Natural killer cell treated with Interleukin-12 subunit alpha and Interleukin-12 subunit beta and Interleukin-15 and Interleukin-18, amount 100 ng/mL, for 72 hours (primary cell): ENCODE measurements at regions not wholly inside any gene's neighbourhood (a gene's known extent, or its start where the extent isn't known, plus 50 kb on each side); places are given as distances from the start of the nearest gene placed in this dataset.
"Not testable (repeated sequence)": the region's sequence is repeated elsewhere in the genome, so short reads cannot be mapped to it uniquely, and the experiment has no call there.

Experiments used
- ATAC-seq, 2 donors: fragments of 150-1000 bp; cut with Tn5 transposase in 1 of 2; sonication (Bioruptor Pico), chemical (Tn5 transposase) in 1 of 2; 2 replicates each; pipeline ENCODE4 v1.10.0; 2021
- DNase-seq: peaks from one replicate; pipeline ENCODE4 v3.0.0; 2022; ENCODE audit warnings: low spot score
- H3K27ac Mint-ChIP-seq, 2 donors: 1 replicate in 1 of 2; 2 replicates in 1 of 2; pipeline ENCODE4 v1.8.0; 2022; ENCODE audit warnings: mixed read lengths in 2 of 2, mild to moderate bottlenecking in 1 of 2, moderate library complexity in 1 of 2
- H3K27me3 Mint-ChIP-seq, 2 donors: 1 replicate in 1 of 2; 2 replicates in 1 of 2; pipeline ENCODE4 v1.8.0; 2022; ENCODE audit warnings: mixed read lengths in 2 of 2
- H3K36me3 Mint-ChIP-seq: one replicate; pipeline ENCODE4 v1.8.0; 2022; ENCODE audit warnings: mixed read lengths
- H3K4me1 Mint-ChIP-seq, 2 donors: 1 replicate in 1 of 2; 2 replicates in 1 of 2; pipeline ENCODE4 v1.8.0; 2022; ENCODE audit warnings: low read depth in 2 of 2, mixed read lengths in 2 of 2, mild to moderate bottlenecking in 1 of 2
- H3K4me3 Mint-ChIP-seq: one replicate; pipeline ENCODE4 v1.8.0; 2022; ENCODE audit warnings: mixed read lengths
- H3K9me3 Mint-ChIP-seq: 2 replicates; pipeline ENCODE4 v1.8.0; 2022; ENCODE audit warnings: mixed read lengths

GRCh38 chr6:112912416-112913101 lies 565.4 kb downstream of the RFPL4B start:
- Mint-ChIP-seq H3K4me3 (no peak overlapping the region), H3K4me1 (no peaks in the 10 kb centered on the region), H3K9me3 (no peaks in the 10 kb centered on the region), H3K36me3 (no peaks in the 10 kb centered on the region), H3K27ac (no peak overlapping the region), H3K27me3 (no peaks in the 10 kb centered on the region)
- no peak for DNase-seq
- no peak for ATAC-seq

- not testable (repeated sequence) for ATAC-seq, H3K4me3 Mint-ChIP-seq, H3K36me3 Mint-ChIP-seq, H3K27ac Mint-ChIP-seq, H3K4me1 Mint-ChIP-seq, H3K9me3 Mint-ChIP-seq, H3K27me3 Mint-ChIP-seq, DNase-seq
Observed at GRCh38 chr6:112919744-112920143, 572.6 kb downstream of the RFPL4B start.

- no peak overlapping the region for H3K27ac Mint-ChIP-seq
- no peaks in the 10 kb centered on the region for H3K27me3 Mint-ChIP-seq
- no peak overlapping the region for H3K4me3 Mint-ChIP-seq
- H3K4me1 Mint-ChIP-seq, result no peaks in the 10 kb centered on the region
- ATAC-seq (no peak), DNase-seq (no peak)
- no peaks in the 10 kb centered on the region for H3K36me3 Mint-ChIP-seq
- H3K9me3 Mint-ChIP-seq, result peaks cover 6% of the 10 kb centered on the region
Observed at GRCh38 chr6:112920994-112921393, 573.9 kb downstream of the RFPL4B start.

- no peak overlapping the region for H3K27ac Mint-ChIP-seq
- H3K9me3 Mint-ChIP-seq, result peaks cover 12% of the 10 kb centered on the region
- no peaks in the 10 kb centered on the region for H3K27me3 Mint-ChIP-seq
- H3K4me3 Mint-ChIP-seq, result no peak overlapping the region
- no peaks in the 10 kb centered on the region for H3K36me3 Mint-ChIP-seq
- no peak for DNase-seq
- no peak for ATAC-seq
- no peaks in the 10 kb centered on the region for H3K4me1 Mint-ChIP-seq
Observed at GRCh38 chr6:112923940-112924587, 576.9 kb downstream of the RFPL4B start.

DNA sequence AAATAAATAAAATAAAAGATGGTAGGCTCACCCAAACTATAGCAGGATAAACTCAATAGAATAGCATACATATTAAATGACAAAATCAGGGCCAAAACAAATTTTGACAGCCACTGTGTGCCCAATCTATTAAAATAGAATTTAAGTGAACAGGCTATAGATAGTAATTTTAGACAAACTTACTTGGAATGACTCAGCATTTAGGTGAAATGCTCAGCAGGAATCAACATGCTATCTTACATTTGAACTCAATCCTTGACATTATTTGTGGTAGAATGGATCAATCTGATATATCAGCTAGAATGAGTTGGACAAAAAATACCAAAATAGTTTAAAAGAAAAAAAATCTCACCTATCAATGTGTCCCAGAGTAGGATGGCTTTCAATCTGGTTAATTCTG lies 578.6 kb downstream of the RFPL4B start:
- DNase-seq, result no peak
- Mint-ChIP-seq H3K4me3 (no peak overlapping the region), H3K27ac (no peak overlapping the region), H3K36me3 (no peaks in the 10 kb centered on the region), H3K27me3 (no peaks in the 10 kb centered on the region), H3K9me3 (peaks cover 16% of the 10 kb centered on the region), H3K4me1 (no peaks in the 10 kb centered on the region)
- no peak for ATAC-seq

DNA sequence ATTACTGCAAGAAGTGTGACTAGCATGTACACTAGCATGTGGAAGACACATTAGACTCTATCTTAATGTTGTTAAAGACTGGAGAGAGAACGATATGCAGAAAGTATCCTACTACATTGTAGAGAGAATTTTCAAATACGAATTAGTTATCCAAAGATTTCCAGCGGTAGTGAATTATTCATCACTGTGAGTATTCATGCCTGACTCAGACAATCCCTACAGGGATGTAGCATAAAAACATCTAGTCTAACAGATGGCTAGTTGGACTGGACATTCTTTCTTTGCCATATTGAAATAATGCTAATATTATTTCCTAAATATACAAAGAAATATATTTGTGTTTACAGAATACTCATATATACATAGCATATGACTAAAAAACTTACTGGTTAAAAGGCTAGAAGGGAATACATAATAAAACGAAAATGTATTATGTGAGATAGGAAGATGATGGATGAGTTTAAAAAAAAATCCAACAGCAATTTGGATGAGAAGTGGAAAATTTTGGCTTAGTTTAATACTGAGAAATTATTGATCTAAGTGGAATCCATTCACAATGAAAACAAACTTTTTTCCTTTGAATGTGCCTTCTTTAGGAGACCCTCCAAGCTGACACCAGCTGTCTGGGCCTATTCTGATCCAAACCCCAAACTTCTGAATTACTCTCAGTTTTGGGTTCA lies 580.7 kb downstream of the RFPL4B start:
- DNase-seq (no peak), ATAC-seq (no peak)
- H3K4me3 Mint-ChIP-seq, result no peak overlapping the region
- no peaks in the 10 kb centered on the region for H3K4me1 Mint-ChIP-seq
- no peaks in the 10 kb centered on the region for H3K36me3 Mint-ChIP-seq
- H3K27me3 Mint-ChIP-seq, result no peaks in the 10 kb centered on the region
- H3K9me3 Mint-ChIP-seq, result peaks cover 16% of the 10 kb centered on the region
- no peak overlapping the region for H3K27ac Mint-ChIP-seq

DNA sequence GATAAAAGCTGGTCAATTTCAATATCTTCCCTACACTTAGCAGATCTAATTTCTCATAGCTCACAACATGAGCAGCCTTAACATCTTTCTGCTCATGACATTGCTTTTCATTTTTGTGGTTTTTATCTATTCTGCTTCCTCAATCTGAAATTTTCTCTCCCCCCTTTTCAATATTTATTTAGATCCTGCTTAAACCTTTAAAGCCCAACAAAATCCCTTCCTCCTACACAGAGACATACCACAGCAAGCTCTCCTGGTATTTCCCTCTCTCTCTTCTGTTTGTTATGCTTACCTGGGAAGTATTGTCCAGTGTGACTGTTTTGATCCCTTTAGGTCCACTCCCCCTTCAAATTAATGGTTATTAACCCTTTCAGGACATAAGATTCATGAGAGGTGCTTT lies 582.5 kb downstream of the RFPL4B start:
- Mint-ChIP-seq H3K4me3 (no peak overlapping the region), H3K4me1 (no peaks in the 10 kb centered on the region), H3K9me3 (peaks cover 14% of the 10 kb centered on the region), H3K27ac (no peak overlapping the region), H3K36me3 (no peaks in the 10 kb centered on the region), H3K27me3 (no peaks in the 10 kb centered on the region)
- no peak for ATAC-seq
- DNase-seq, result no peak

DNA sequence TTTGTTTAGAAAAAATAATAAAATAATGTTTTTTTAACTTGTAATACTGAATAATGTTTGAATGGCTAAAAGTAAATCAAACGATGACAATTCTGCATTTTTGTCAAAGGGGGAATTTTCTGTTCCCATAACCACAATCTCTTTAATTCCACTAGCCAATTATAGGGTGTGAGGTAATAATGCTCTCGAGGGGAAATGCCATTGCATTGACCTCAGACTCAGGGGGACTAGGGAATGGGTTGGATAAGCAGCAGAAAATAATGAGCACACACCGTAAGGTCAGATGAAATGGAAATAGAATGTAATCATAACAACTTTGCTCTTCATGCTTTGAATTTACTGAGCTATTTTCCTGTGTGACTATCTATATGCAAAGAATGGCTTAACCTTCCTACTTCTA lies 584.7 kb downstream of the RFPL4B start:
- Mint-ChIP-seq H3K4me1 (no peaks in the 10 kb centered on the region), H3K9me3 (peaks cover 9% of the 10 kb centered on the region), H3K27ac (no peak overlapping the region), H3K4me3 (no peak overlapping the region), H3K36me3 (no peaks in the 10 kb centered on the region), H3K27me3 (no peaks in the 10 kb centered on the region)
- no peak for DNase-seq
- no peak for ATAC-seq

- H3K9me3 Mint-ChIP-seq, result peaks cover 8% of the 10 kb centered on the region
- DNase-seq, result no peak
- H3K27ac Mint-ChIP-seq, result no peak overlapping the region
- no peaks in the 10 kb centered on the region for H3K36me3 Mint-ChIP-seq
- ATAC-seq, result no peak
- H3K4me1 Mint-ChIP-seq, result no peaks in the 10 kb centered on the region
- no peaks in the 10 kb centered on the region for H3K27me3 Mint-ChIP-seq
- H3K4me3 Mint-ChIP-seq, result no peak overlapping the region
Observed at GRCh38 chr6:112933947-112934346, 586.8 kb downstream of the RFPL4B start.

DNA sequence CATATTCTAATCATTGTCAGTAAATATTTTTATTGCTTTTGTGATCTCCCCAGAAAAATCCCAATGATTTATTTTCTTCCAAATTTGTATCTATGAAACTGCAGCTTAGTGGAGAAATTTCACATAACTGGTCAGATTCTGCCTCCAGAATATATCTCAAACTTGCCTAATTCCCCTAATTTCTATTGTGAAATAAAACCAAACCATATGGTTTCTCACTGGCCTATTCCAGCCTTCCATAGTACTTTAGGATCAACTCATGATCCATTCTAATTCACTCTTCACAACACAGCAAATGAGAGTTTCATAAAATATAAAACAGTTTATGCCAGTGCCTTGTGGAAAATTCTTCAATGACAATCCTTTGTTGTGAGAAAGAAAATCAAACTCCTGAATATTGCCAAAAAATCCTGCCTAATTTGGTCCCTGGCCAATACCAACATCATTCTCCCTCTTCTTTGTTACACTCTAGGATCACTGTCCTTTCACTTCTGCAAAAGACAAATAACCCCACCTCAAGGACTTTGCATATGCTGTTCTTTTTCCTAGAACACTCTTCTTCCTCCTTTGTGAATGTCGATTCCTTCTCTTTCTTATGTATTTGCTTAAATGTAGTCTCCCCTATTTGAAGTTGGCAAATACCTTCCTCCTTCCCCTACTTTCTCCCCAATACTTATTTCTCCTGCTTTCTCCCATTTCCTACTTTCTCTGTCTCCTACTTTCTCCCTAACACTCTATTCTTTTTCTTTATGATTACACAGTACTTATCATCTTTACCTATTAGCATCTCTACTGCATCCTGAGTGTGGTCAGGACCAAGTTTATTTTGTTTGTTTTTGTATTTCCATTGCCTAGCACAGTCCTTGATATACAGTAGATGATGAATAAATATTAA lies 587.5 kb downstream of the RFPL4B start:
- no peak overlapping the region for H3K27ac Mint-ChIP-seq
- ATAC-seq (no peak), DNase-seq (no peak)
- no peaks in the 10 kb centered on the region for H3K27me3 Mint-ChIP-seq
- no peak overlapping the region for H3K4me3 Mint-ChIP-seq
- peaks cover 6% of the 10 kb centered on the region for H3K9me3 Mint-ChIP-seq
- H3K4me1 Mint-ChIP-seq, result no peaks in the 10 kb centered on the region
- no peaks in the 10 kb centered on the region for H3K36me3 Mint-ChIP-seq

GRCh38 chr6:112935402-112936078 lies 588.4 kb downstream of the RFPL4B start:
- DNase-seq (no peak), ATAC-seq (no peak)
- Mint-ChIP-seq H3K27ac (no peak overlapping the region), H3K36me3 (no peaks in the 10 kb centered on the region), H3K4me1 (no peaks in the 10 kb centered on the region), H3K9me3 (peaks cover 3% of the 10 kb centered on the region), H3K27me3 (no peaks in the 10 kb centered on the region), H3K4me3 (no peak overlapping the region)

DNA sequence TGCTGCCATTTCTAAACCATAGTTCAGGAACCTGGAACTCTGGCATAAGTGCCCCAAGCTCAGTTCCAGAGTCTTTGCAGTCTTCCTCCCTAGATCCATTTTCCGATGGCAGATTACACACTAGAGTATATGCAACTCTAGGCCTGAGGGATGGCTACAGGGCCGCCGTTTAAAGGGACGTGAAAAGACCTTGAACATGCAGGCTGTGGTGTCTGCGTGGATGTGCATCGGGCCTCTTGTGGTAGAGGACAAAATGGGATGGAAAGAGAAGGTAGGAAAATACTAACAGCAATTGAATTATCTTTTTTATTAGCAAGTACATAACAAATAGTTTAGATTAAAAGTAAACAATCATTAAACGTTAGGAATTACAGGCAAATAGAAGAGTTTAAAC lies 588.9 kb downstream of the RFPL4B start:
- no peak overlapping the region for H3K27ac Mint-ChIP-seq
- no peaks in the 10 kb centered on the region for H3K27me3 Mint-ChIP-seq
- H3K4me3 Mint-ChIP-seq, result no peak overlapping the region
- H3K36me3 Mint-ChIP-seq, result no peaks in the 10 kb centered on the region
- DNase-seq (no peak), ATAC-seq (no peak)
- H3K9me3 Mint-ChIP-seq, result peaks cover 3% of the 10 kb centered on the region
- H3K4me1 Mint-ChIP-seq, result no peaks in the 10 kb centered on the region

GRCh38 chr6:112936504-112936903 lies 589.4 kb downstream of the RFPL4B start:
- peaks cover 3% of the 10 kb centered on the region for H3K9me3 Mint-ChIP-seq
- no peaks in the 10 kb centered on the region for H3K27me3 Mint-ChIP-seq
- ATAC-seq (no peak), DNase-seq (no peak)
- no peak overlapping the region for H3K27ac Mint-ChIP-seq
- no peak overlapping the region for H3K4me3 Mint-ChIP-seq
- H3K36me3 Mint-ChIP-seq, result no peaks in the 10 kb centered on the region
- no peaks in the 10 kb centered on the region for H3K4me1 Mint-ChIP-seq
